H1 (cell line): ENCODE measurements at regions not wholly inside any gene's neighbourhood (a gene's known extent, or its start where the extent isn't known, plus 50 kb on each side); places are given as distances from the start of the nearest gene placed in this dataset.

Experiments used
- ASH2L ChIP-seq: fragments of 200-600, 300-600 bp; sonication (generic); IDR thresholded peaks from one replicate; pipeline ENCODE4 v1.7.1; 2017; ENCODE audit warnings: low read length
- BRCA1 ChIP-seq: IDR thresholded peaks from 2 replicates; pipeline ENCODE4 v1.6.1; 2012; ENCODE audit warnings: low read depth, low read length, improper control_type of control experiment
- CBX8 ChIP-seq: fragments of 300-800, 300-1000 bp; sonication (generic); IDR thresholded peaks from 2 replicates; pipeline ENCODE4 v1.7.1; 2016; ENCODE audit warnings: low read depth, low read length, borderline replicate concordance
- EGR1 ChIP-seq: IDR thresholded peaks from 2 replicates; pipeline ENCODE4 v1.6.1; 2011; ENCODE audit warnings: low read depth, low read length, borderline replicate concordance
- NANOG ChIP-seq: IDR thresholded peaks from 2 replicates; pipeline ENCODE4 v1.6.1; 2011; ENCODE audit warnings: low read length, low read depth, mild to moderate bottlenecking, inconsistent platforms; ENCODE audit not compliant: insufficient read depth, poor library complexity, severe bottlenecking

DNA sequence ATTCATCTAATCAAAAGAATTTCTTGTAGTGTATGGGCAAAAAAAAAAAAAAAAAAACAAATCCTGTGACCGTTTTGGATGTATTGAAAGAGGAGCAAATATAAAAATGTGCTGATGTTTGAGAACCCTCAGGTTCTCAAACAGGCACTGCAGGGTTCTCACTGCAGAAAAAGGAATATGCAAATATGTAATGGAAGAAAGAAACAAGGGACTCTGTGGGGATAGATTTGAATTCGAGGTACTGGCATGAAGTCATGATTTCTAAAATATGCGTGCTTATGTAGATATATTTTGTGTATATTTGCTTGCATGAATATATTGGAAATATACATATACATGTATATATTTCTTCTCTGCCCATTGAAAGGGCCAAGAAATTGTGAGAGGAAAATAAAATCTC, 365.0 kb upstream of the RUNX1 start (continued):
- TF ChIP-seq NANOG (no peak), EGR1 (no peak), CBX8 (no peak), ASH2L (no peak), BRCA1 (no peak)
